GM18498 (cell line): ENCODE measurements at regions not wholly inside any gene's neighbourhood (a gene's known extent, or its start where the extent isn't known, plus 50 kb on each side); places are given as distances from the start of the nearest gene placed in this dataset.

Experiments
- ATAC-seq: cut with Tn5 transposase; IDR thresholded peaks from one replicate; pipeline ENCODE4 v1.9.1; 2021; ENCODE audit warnings: mild to moderate bottlenecking, moderate library complexity; ENCODE audit not compliant: unreplicated experiment

DNA sequence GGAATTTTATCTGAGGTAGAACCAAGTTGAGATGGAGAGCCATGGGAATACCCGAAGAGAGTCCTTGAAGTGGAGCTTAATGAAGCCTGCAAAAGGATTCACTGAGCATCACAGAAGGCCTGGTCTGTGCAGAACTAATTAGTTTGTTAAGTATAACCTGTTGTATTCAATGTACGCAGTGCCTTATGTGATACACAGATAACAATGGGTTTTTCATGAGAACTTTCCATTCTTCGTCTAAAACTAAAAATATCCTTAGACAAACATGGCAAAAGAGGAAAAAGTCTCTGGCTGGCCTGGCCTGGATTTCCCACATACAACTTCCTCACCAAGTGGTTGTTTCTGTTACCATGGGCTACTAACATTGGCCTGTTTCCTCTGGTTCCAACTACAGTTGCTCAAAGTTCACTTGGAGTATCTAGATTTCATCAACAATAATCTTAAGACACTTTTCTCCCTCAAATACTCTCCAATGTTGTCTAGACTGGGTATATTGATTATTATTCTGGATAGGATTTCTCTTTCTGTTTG lies 237.6 kb upstream of the ZNF462 start:
- no peak for ATAC-seq

DNA sequence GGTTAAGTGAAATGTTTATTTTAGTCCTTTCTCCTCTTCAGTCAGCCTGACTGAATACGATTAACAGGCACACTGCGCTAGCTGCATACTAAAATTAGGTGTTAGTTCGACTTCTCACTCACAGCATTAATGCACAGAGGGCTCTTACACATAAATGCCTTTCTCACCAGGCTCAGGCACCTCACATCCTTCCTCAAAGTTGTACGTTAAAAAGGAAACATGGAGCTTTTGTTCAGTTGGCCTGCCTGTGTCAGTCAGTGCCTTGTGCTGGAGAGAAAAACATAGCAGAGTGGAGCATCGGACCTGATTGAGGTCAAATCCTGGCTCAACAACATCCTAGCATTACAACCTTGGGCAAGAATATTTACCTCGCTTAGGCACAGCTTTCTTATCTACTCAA lies 236.0 kb upstream of the ZNF462 start:
- ATAC-seq = no peak

DNA sequence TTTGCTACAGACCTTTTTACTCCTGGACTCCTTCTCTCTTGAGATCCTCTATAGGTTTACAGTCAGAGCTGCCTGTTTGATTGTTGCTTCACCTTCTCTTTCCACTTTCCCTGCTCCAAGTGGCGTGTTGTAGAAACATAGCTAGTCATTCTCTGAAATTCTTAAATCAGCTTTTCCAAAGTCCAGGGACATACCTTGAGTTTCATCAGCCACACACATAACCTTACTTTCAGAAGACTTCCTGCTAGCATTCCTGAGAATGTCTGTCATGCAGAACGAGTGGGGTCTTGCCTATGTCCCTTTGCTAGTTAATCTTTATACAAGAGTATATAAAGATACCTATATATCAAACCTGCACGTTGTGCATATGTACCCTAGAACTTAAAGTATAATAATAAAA lies 230.3 kb upstream of the ZNF462 start:
- no peak for ATAC-seq

- ATAC-seq = no peak
These were observed 228.8 kb upstream of the ZNF462 start for GRCh38 chr9:106634183-106634582.

DNA sequence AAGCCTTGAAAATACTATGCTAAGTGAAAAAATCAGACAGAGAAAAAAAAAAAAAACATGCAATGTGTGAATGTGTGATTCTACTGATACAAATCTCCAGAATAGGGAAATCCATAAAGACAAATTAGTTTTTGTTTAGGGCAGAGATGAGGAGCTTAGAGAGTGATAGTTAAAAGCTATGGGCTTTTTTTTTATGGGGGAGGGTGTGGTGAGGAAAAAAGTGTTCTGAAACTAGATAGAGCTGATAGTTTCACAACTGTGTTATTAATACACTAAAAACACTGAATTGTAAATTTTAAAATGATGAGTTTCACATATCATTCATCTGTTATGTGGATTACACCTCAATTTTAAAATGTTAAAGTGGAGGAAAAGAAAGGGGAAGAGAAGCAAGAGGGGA lies 228.3 kb upstream of the ZNF462 start:
- ATAC-seq = no peak

DNA sequence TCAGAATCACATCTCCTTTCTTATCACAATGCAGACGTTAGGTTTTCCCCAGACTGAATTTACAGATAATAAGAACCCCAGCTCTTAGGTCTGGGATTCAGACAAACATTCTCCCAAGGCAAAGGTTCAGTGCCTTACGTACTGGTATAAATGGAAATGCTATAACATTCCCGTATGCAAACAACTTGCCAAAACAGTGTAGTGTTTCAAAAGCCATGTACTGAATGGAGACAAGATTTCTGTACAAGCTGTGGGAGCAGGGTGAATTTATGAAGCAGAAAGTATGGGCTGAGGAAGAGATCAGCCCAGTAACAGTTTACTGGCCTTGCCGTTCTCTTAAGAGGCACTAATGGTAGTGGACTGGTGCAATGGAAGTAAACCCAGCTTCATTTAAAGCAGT lies 225.5 kb upstream of the ZNF462 start:
- ATAC-seq = no peak

DNA sequence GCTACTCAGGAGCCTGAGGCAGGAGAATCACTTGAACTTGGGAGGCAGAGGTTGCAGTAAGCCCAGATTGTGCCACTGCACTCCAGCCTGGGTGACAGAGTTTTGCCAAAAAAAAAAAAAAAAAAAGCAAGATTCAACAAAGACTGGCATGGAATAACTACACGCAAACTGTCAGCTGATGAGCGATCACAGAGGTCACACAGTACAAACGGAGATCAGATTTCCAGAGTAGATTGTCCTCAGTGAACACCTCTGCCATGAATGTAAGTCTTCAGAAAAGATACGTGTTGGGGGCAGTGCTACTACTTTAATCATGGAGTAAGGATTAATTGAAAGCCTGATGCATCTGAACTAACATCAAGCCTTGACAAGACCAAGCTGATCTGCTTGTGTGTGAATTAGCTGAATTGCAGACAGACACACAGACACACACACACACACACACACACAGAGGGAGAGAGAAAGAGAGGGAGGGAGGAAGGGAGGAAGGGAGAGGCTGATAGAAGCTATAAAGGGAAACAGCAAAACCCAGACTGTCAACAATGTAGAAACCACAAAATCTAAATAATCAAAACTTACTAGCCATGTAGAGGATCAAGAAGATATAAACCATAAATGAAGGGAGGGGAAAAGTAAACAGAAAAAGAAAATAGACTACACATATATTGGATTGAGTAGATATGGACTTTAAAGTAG lies 222.9 kb upstream of the ZNF462 start:
- ATAC-seq = no peak

DNA sequence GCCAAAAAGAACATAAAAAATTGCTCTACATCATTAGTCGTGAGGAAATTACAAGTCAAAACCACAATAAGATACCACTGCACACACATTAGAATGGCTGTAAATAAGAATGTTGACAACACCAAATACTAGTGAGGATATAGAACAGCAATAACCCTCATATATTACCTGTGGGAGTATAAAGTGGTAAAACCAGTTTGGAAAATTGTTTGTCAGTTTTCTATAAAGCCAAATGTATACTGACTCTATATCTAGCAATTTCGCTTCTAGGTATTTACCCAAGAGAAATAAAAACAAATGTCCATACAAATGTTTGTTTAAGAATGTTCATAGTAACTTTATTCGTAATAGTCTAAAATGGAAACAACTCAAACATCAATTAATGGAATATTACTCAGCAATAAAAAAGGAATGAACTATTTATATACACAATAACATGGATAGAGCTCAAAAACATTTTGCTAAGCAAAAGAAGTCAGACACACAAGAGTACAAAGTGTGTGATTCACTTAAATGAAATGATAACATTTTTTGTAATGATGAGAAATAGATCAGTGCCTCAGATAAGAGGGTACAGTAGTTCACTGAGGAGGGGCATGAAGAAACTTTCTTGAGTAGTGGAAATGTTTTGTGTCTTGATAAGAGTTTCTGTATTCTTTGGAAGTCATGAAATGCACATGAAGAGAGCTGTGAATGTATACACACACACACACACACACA lies 219.6 kb upstream of the ZNF462 start:
- no peak for ATAC-seq

- ATAC-seq = no peak
These were observed 218.3 kb upstream of the ZNF462 start for GRCh38 chr9:106644661-106645060.

DNA sequence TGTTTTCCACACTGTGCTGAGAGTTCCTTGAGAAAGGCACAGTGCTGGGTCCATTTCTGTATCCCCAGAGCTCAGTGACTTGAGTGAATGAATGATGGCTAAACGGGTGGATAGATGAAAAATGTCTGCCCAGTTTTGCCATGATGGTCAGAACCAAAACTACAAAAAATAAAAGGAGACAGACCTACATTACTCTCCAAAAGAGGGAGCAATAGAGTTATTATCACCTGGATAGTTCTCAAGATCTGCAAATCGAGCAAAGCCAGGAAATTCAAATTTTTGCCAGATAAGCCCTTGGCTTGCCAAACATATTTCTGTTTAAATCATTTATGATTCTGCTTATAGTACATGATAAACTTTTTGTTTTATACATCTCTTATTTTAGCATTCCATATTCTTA lies 214.2 kb upstream of the ZNF462 start:
- ATAC-seq = no peak

DNA sequence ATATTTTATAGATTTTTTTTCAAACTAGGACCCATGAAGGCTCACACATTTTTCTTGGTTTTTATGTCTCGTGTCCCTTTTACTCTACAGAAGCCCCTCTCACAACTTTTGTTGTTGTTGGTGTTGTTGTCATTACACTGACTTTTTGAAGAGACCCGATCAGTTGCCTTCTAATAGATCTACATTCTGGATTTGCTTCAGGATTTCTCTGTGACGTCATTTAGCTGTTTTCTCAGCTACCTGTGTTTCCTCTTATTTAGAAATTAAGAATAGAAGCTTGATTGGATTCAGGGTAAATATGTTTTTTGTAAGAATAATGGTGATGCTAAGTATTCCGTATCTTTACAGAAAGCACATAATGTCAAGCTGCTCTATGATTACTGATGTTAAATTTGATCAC lies 213.3 kb upstream of the ZNF462 start:
- no peak for ATAC-seq

- no peak for ATAC-seq
These were observed 209.8 kb upstream of the ZNF462 start for GRCh38 chr9:106653213-106653612.

DNA sequence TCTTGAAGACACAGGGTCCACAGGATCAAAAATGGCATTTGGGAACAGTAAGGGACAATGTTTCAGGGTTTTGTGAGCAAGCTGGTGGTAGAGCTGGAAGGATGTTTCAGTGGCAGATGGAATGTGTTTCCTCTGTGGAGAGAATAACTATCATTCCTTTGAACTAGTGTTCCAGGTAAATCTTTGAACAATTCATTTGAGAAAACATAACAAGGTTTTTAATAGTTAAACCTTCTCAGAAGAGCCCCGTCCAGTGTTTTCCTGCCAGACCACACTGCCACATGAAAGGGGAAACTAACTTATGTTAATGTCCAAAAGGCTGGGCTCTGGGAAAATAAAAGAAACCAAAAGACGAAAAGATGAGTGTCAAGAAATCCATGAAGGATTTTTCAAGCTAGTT lies 207.0 kb upstream of the ZNF462 start:
- no peak for ATAC-seq

- no peak for ATAC-seq
These were observed 205.0 kb upstream of the ZNF462 start for GRCh38 chr9:106657926-106658325.

DNA sequence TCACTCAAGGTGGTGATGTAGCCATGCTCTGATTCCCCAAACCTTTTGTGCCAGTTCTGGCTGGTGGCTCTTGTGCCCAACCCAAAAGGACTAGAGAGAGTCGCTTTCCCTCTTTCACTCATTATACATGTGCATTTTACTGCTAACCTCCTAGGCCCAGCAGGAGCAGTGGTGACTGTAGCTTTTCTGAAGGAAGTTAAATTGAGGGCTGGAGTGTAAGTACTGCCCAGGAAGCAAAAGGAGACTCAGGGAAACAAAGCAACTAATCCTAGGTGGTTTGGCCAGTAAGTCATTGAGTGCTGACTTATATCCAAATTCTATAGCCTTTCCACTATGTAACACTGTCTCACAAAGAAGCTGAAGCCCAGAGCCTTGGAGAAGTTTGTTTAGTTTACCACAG lies 194.4 kb upstream of the ZNF462 start:
- ATAC-seq = no peak

GRCh38 chr9:106669835-106670234 lies 193.1 kb upstream of the ZNF462 start:
- ATAC-seq = no peak

GRCh38 chr9:106670418-106670817 lies 192.5 kb upstream of the ZNF462 start:
- ATAC-seq = no peak

DNA sequence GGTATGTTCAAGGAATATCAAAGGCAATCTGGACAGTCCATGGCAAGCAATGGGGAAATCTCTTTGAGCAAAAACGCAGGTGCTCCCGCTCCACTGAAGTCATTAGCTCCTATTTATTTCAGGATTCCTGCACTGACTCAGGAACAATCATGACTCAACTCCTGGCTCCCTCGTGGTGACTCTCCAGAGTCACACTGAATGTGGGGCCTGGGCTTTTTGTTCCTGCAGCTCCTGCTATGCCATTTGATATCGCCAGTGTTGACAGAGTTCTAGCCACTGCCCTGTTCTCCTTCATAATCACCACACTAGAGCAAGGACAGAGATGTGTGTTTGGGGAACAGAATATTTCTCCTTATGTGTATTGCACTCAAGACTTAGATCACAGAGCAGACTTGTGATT lies 187.2 kb upstream of the ZNF462 start:
- no peak for ATAC-seq

DNA sequence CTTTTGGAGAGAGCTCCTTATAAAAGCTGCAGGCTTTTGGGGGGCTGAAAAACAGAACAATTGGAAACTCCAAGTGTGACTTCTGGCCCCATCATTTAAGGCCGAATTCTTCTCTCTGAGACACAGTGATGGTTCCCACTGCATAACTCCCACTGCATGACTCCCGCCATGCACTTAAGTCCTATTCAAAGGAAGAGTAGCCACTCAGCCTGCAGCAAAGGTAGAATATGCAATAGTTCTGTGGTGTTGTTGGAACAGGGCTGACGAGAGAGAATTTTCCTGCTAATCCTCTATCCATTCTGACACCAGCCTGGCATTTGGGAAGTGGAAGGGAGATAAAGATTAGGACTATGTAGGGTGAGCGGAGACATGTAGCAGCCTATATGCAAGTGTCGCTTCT lies 185.6 kb upstream of the ZNF462 start:
- no peak for ATAC-seq

- no peak for ATAC-seq
These were observed 185.1 kb upstream of the ZNF462 start for GRCh38 chr9:106677830-106678229.

- ATAC-seq = no peak
These were observed 184.7 kb upstream of the ZNF462 start for GRCh38 chr9:106678273-106678672.

DNA sequence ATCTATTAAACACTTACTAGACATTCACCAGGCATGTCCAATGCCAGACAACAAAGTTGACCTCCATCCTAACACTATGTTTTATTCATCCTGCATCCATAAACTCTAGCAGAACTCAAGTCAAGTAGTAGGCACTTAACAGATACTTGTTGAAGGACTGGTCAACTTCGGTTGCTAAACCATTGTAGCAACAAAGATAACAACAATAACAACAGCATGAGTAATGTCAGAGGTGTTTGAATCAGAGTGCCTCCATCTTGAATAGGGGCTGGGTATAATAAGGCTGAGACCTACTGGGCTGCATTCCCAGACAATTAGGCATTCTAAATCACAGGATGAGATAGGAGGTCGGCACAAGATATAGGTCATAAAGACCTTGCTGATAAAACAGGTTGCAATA lies 180.5 kb upstream of the ZNF462 start:
- ATAC-seq = no peak

DNA sequence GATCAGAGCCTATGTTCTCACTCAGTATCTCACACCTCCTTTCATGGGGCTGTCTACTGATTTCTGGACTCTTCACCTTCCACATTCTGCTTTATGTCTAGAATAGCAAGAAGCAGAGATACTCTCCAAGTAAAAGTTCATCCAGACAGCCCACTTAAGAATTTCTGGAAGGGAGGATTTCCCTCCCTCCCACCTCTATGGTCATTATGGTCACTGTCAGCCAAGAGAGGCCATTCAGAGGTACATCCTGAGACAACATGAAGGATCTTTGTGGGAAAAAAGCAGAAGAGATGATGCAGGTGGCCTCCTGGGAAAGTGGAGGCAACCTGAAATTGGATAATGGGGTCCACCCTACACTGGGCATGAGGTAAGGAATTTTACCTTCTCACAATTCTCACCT lies 179.5 kb upstream of the ZNF462 start:
- no peak for ATAC-seq
